ENCODE measurements at regions not wholly inside any gene's neighbourhood (a gene's known extent, or its start where the extent isn't known, plus 50 kb on each side); places are given as distances from the start of the nearest gene placed in this dataset.

- Histone ChIP-seq H3K4me3 (no peak overlapping the region), H3K36me3 (ENCODE audit: low read depth) (no peaks in the 10 kb centered on the region), H3K4me1 (ENCODE audit: low read depth) (no peaks in the 10 kb centered on the region), H3K9me3 (no peaks in the 10 kb centered on the region)
- intact Hi-C loops (cut with DNase I, micrococcal nuclease): no loop called here
- TF ChIP-seq, protein P1, sequence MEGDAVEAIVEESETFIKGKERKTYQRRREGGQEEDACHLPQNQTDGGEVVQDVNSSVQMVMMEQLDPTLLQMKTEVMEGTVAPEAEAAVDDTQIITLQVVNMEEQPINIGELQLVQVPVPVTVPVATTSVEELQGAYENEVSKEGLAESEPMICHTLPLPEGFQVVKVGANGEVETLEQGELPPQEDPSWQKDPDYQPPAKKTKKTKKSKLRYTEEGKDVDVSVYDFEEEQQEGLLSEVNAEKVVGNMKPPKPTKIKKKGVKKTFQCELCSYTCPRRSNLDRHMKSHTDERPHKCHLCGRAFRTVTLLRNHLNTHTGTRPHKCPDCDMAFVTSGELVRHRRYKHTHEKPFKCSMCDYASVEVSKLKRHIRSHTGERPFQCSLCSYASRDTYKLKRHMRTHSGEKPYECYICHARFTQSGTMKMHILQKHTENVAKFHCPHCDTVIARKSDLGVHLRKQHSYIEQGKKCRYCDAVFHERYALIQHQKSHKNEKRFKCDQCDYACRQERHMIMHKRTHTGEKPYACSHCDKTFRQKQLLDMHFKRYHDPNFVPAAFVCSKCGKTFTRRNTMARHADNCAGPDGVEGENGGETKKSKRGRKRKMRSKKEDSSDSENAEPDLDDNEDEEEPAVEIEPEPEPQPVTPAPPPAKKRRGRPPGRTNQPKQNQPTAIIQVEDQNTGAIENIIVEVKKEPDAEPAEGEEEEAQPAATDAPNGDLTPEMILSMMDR (IDR thresholded peaks at IDR 0.05): no peak
- ATAC-seq (no peak), DNase-seq (no peak)
Observed at GRCh38 chr12:80038062-80038560, 61.2 kb upstream of the OTOGL start.

DNA sequence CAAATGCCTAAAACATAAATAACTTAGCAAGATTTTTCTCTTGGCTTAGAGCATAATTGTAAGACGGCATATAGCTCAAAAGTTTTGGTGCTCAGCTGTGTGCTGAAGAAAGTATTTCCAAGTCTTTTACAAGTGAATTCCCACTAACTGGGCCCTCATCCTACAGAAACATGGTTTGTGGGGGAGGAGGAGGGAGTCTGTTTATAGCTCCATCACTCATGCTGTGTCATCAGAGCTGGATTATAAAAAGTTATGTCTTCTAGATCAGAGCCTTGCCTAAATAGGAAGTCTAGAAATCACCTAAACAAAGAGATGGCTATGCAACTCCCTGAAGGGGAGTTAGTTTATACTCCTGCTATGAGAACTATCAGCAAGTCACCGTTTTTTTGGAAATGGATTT is 65.9 kb upstream of the OTOGL start:
- TF ChIP-seq, protein P1 (IDR thresholded peaks at IDR 0.05): no peak
- Histone ChIP-seq H3K36me3 (ENCODE audit: low read depth) (no peaks in the 10 kb centered on the region), H3K9me3 (no peaks in the 10 kb centered on the region), H3K4me3 (no peak overlapping the region), H3K4me1 (ENCODE audit: low read depth) (no peaks in the 10 kb centered on the region)
- no peak for DNase-seq
- intact Hi-C loops (cut with DNase I, micrococcal nuclease): no loop called here
- no peak for ATAC-seq

GRCh38 chr12:80032946-80033345 is 66.4 kb upstream of the OTOGL start:
- DNase-seq (no peak), ATAC-seq (no peak)
- TF ChIP-seq, protein P1 (IDR thresholded peaks at IDR 0.05): no peak
- H3K4me1 ChIP-seq (ENCODE audit: low read depth): no peaks in the 10 kb centered on the region
- intact Hi-C loops (cut with DNase I, micrococcal nuclease): no loop called here
- no peak overlapping the region for H3K4me3 ChIP-seq
- no peaks in the 10 kb centered on the region for H3K36me3 ChIP-seq (ENCODE audit: low read depth)
- H3K9me3 ChIP-seq: no peaks in the 10 kb centered on the region

GRCh38 chr12:80031229-80031628 is 68.1 kb upstream of the OTOGL start:
- ATAC-seq (no peak), DNase-seq (no peak)
- intact Hi-C loops (cut with DNase I, micrococcal nuclease): no loop called here
- Histone ChIP-seq H3K4me3 (no peak overlapping the region), H3K9me3 (no peaks in the 10 kb centered on the region), H3K4me1 (ENCODE audit: low read depth) (no peaks in the 10 kb centered on the region), H3K36me3 (ENCODE audit: low read depth) (no peaks in the 10 kb centered on the region)
- TF ChIP-seq, protein P1 (IDR thresholded peaks at IDR 0.05): no peak

GRCh38 chr12:80025638-80026037 is 73.7 kb upstream of the OTOGL start:
- no peak overlapping the region for H3K4me3 ChIP-seq
- no peaks in the 10 kb centered on the region for H3K36me3 ChIP-seq (ENCODE audit: low read depth)
- peaks cover 3% of the 10 kb centered on the region for H3K9me3 ChIP-seq
- intact Hi-C loops (cut with DNase I, micrococcal nuclease): loop anchor here in 1 of 2 donors (10.0 kb wide), 1 partner anchor 141 kb away; no protein-coding TSS in a partner anchor
- H3K4me1 ChIP-seq (ENCODE audit: low read depth): no peaks in the 10 kb centered on the region
- TF ChIP-seq, protein P1 (IDR thresholded peaks at IDR 0.05): no peak
- DNase-seq: no peak
- no peak for ATAC-seq

GRCh38 chr12:80019691-80020090 is 79.6 kb upstream of the OTOGL start:
- Histone ChIP-seq H3K4me3 (no peak overlapping the region), H3K36me3 (ENCODE audit: low read depth) (no peaks in the 10 kb centered on the region), H3K4me1 (ENCODE audit: low read depth) (no peaks in the 10 kb centered on the region), H3K9me3 (no peaks in the 10 kb centered on the region)
- no peak for ATAC-seq
- no peak for DNase-seq
- TF ChIP-seq, protein P1 (IDR thresholded peaks at IDR 0.05): no peak
- intact Hi-C loops (cut with DNase I, micrococcal nuclease): loop anchor here in 1 of 2 donors (10.0 kb wide), 1 partner anchor 135 kb away; no protein-coding TSS in a partner anchor

Measured in mucosa of descending colon (tissue), 3 donors.